ENCODE measurements at regions not wholly inside any gene's neighbourhood (a gene's known extent, or its start where the extent isn't known, plus 50 kb on each side); places are given as distances from the start of the nearest gene placed in this dataset.

- no peak overlapping the region for H3K27ac ChIP-seq
- H3K9me3 ChIP-seq (ENCODE audit: insufficient read depth, low read depth) = no peaks in the 10 kb centered on the region
- no peak for DNase-seq
- intact Hi-C loops (cut with micrococcal nuclease; ENCODE audit: unreplicated experiment) = no loop called here
- H3K4me3 ChIP-seq = no peak overlapping the region
- no peaks in the 10 kb centered on the region for H3K36me3 ChIP-seq (ENCODE audit: low read depth)
- no peaks in the 10 kb centered on the region; the same call in 1 of the 2 replicates for H3F3A ChIP-seq (ENCODE audit: insufficient read depth, low read depth)
- no peak overlapping the region for H3K4me2 ChIP-seq
- H3K79me2 ChIP-seq (ENCODE audit: low read depth) = no peaks in the 10 kb centered on the region
- no peaks in the 10 kb centered on the region for H3K27me3 ChIP-seq (ENCODE audit: insufficient read depth, low read depth)
- H2AFZ ChIP-seq = no peak overlapping the region
- TF ChIP-seq EZH2 (IDR thresholded peaks at IDR 0.05; ENCODE audit: low read depth) (no peak), CTCF (conservative IDR thresholded peaks at IDR 0.05) (no peak)
- CTCF ChIA-PET = no interaction called here
- H3K9me2 ChIP-seq (ENCODE audit: insufficient read depth) = no peaks in the 10 kb centered on the region; the same call in 1 of the 2 replicates
- POLR2A ChIA-PET (ENCODE audit: unreplicated experiment) = no interaction called here
- no peaks in the 10 kb centered on the region for H3K4me1 ChIP-seq (replicated peaks; ENCODE audit: insufficient read depth)
- no peaks in the 10 kb centered on the region for H4K20me1 ChIP-seq (ENCODE audit: insufficient read depth)
- BruUV-seq (replicated peaks) = no TSS peak
These were observed 454.1 kb upstream of the USP24 start for GRCh38 chr1:55669293-55669692.

- DNase-seq = no peak
- Histone ChIP-seq H2AFZ (no peak overlapping the region), H3K79me2 (ENCODE audit: low read depth) (no peaks in the 10 kb centered on the region), H3F3A (ENCODE audit: insufficient read depth, low read depth) (peaks cover 11% of the 10 kb centered on the region), H3K27ac (no peak overlapping the region), H3K9me2 (ENCODE audit: insufficient read depth) (no peaks in the 10 kb centered on the region; the same call in 1 of the 2 replicates), H3K4me1 (replicated peaks; ENCODE audit: insufficient read depth) (no peaks in the 10 kb centered on the region), H3K4me2 (no peak overlapping the region), H3K4me3 (no peak overlapping the region), H3K27me3 (ENCODE audit: insufficient read depth, low read depth) (no peaks in the 10 kb centered on the region), H3K9me3 (ENCODE audit: insufficient read depth, low read depth) (no peaks in the 10 kb centered on the region), H3K36me3 (ENCODE audit: low read depth) (no peaks in the 10 kb centered on the region), H4K20me1 (ENCODE audit: insufficient read depth) (no peaks in the 10 kb centered on the region)
- TF ChIP-seq EZH2 (IDR thresholded peaks at IDR 0.05; ENCODE audit: low read depth) (no peak), CTCF (conservative IDR thresholded peaks at IDR 0.05) (no peak)
- intact Hi-C loops (cut with micrococcal nuclease; ENCODE audit: unreplicated experiment) = no loop called here
- CTCF ChIA-PET = no interaction called here
- BruUV-seq (replicated peaks) = no TSS peak
- POLR2A ChIA-PET (ENCODE audit: unreplicated experiment) = no interaction called here
These were observed 447.7 kb upstream of the USP24 start for GRCh38 chr1:55662875-55663274.

- H2AFZ ChIP-seq = no peak overlapping the region
- TF ChIP-seq CTCF (conservative IDR thresholded peaks at IDR 0.05) (no peak), EZH2 (IDR thresholded peaks at IDR 0.05; ENCODE audit: low read depth) (no peak)
- H3K4me2 ChIP-seq = no peak overlapping the region
- no peaks in the 10 kb centered on the region for H3K79me2 ChIP-seq (ENCODE audit: low read depth)
- ChIA-PET CTCF (no interaction called here), POLR2A (ENCODE audit: unreplicated experiment) (no interaction called here)
- no peaks in the 10 kb centered on the region for H3K9me2 ChIP-seq (ENCODE audit: insufficient read depth)
- H3F3A ChIP-seq (ENCODE audit: insufficient read depth, low read depth) = peaks cover 8% of the 10 kb centered on the region
- no TSS peak for BruUV-seq (replicated peaks)
- intact Hi-C loops (cut with micrococcal nuclease; ENCODE audit: unreplicated experiment) = no loop called here
- no peaks in the 10 kb centered on the region for H3K9me3 ChIP-seq (ENCODE audit: insufficient read depth, low read depth)
- no peak for DNase-seq
- no peaks in the 10 kb centered on the region for H3K4me1 ChIP-seq (replicated peaks; ENCODE audit: insufficient read depth)
- no peaks in the 10 kb centered on the region for H4K20me1 ChIP-seq (ENCODE audit: insufficient read depth)
- H3K36me3 ChIP-seq (ENCODE audit: low read depth) = no peaks in the 10 kb centered on the region
- H3K4me3 ChIP-seq = no peak overlapping the region
- no peaks in the 10 kb centered on the region for H3K27me3 ChIP-seq (ENCODE audit: insufficient read depth, low read depth)
- no peak overlapping the region for H3K27ac ChIP-seq
These were observed 443.8 kb upstream of the USP24 start for GRCh38 chr1:55658917-55659316.
